ENCODE measurements at regions not wholly inside any gene's neighbourhood (a gene's known extent, or its start where the extent isn't known, plus 50 kb on each side); places are given as distances from the start of the nearest gene placed in this dataset.

DNA sequence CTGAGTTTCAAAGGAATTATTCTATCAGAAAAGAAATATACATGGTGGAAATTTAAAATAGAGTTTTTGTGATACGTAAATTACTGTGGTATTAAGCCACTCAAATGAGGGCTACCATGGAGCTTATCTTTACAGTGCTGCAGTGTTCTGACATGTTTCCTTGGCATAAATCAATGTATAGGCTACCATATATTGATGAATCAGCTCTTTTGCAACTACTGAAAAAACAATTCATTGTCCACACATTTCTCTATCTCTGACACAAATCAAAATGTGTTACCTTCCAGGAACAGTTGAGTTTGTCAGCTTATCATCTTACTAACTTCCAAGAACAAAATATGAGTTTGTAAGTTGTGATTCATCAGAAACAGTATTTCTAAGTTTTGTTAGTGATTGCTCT, 140.3 kb upstream of the CDH18 start:
- TF ChIP-seq GRHL2 (CRISPR knock-in tag; IDR thresholded peaks at IDR 0.05; ENCODE audit: insufficient replicate concordance, severe bottlenecking) (no peak), ESRRA (CRISPR knock-in tag; IDR thresholded peaks at IDR 0.05; ENCODE audit: borderline replicate concordance) (no peak), NFE2L1 (CRISPR knock-in tag; IDR thresholded peaks at IDR 0.05) (no peak), IRF2 (CRISPR knock-in tag; IDR thresholded peaks at IDR 0.05; ENCODE audit: borderline replicate concordance, low read depth) (no peak), ZNF219 (CRISPR knock-in tag; IDR thresholded peaks at IDR 0.05; ENCODE audit: borderline replicate concordance) (no peak)
- TF ChIP-seq, protein P1, sequence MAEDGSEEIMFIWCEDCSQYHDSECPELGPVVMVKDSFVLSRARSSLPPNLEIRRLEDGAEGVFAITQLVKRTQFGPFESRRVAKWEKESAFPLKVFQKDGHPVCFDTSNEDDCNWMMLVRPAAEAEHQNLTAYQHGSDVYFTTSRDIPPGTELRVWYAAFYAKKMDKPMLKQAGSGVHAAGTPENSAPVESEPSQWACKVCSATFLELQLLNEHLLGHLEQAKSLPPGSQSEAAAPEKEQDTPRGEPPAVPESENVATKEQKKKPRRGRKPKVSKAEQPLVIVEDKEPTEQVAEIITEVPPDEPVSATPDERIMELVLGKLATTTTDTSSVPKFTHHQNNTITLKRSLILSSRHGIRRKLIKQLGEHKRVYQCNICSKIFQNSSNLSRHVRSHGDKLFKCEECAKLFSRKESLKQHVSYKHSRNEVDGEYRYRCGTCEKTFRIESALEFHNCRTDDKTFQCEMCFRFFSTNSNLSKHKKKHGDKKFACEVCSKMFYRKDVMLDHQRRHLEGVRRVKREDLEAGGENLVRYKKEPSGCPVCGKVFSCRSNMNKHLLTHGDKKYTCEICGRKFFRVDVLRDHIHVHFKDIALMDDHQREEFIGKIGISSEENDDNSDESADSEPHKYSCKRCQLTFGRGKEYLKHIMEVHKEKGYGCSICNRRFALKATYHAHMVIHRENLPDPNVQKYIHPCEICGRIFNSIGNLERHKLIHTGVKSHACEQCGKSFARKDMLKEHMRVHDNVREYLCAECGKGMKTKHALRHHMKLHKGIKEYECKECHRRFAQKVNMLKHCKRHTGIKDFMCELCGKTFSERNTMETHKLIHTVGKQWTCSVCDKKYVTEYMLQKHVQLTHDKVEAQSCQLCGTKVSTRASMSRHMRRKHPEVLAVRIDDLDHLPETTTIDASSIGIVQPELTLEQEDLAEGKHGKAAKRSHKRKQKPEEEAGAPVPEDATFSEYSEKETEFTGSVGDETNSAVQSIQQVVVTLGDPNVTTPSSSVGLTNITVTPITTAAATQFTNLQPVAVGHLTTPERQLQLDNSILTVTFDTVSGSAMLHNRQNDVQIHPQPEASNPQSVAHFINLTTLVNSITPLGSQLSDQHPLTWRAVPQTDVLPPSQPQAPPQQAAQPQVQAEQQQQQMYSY (CRISPR knock-in tag; IDR thresholded peaks at IDR 0.05) = no peak
- TF ChIP-seq, protein P2, sequence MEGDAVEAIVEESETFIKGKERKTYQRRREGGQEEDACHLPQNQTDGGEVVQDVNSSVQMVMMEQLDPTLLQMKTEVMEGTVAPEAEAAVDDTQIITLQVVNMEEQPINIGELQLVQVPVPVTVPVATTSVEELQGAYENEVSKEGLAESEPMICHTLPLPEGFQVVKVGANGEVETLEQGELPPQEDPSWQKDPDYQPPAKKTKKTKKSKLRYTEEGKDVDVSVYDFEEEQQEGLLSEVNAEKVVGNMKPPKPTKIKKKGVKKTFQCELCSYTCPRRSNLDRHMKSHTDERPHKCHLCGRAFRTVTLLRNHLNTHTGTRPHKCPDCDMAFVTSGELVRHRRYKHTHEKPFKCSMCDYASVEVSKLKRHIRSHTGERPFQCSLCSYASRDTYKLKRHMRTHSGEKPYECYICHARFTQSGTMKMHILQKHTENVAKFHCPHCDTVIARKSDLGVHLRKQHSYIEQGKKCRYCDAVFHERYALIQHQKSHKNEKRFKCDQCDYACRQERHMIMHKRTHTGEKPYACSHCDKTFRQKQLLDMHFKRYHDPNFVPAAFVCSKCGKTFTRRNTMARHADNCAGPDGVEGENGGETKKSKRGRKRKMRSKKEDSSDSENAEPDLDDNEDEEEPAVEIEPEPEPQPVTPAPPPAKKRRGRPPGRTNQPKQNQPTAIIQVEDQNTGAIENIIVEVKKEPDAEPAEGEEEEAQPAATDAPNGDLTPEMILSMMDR (IDR thresholded peaks at IDR 0.05) = no peak
- TF ChIP-seq, protein P3, sequence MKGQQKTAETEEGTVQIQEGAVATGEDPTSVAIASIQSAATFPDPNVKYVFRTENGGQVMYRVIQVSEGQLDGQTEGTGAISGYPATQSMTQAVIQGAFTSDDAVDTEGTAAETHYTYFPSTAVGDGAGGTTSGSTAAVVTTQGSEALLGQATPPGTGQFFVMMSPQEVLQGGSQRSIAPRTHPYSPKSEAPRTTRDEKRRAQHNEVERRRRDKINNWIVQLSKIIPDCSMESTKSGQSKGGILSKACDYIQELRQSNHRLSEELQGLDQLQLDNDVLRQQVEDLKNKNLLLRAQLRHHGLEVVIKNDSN (CRISPR knock-in tag; IDR thresholded peaks at IDR 0.05) = no peak
- TF ChIP-seq, protein P4, sequence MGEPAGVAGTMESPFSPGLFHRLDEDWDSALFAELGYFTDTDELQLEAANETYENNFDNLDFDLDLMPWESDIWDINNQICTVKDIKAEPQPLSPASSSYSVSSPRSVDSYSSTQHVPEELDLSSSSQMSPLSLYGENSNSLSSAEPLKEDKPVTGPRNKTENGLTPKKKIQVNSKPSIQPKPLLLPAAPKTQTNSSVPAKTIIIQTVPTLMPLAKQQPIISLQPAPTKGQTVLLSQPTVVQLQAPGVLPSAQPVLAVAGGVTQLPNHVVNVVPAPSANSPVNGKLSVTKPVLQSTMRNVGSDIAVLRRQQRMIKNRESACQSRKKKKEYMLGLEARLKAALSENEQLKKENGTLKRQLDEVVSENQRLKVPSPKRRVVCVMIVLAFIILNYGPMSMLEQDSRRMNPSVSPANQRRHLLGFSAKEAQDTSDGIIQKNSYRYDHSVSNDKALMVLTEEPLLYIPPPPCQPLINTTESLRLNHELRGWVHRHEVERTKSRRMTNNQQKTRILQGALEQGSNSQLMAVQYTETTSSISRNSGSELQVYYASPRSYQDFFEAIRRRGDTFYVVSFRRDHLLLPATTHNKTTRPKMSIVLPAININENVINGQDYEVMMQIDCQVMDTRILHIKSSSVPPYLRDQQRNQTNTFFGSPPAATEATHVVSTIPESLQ (CRISPR knock-in tag; IDR thresholded peaks at IDR 0.05) = no peak
- TF ChIP-seq, protein P5, sequence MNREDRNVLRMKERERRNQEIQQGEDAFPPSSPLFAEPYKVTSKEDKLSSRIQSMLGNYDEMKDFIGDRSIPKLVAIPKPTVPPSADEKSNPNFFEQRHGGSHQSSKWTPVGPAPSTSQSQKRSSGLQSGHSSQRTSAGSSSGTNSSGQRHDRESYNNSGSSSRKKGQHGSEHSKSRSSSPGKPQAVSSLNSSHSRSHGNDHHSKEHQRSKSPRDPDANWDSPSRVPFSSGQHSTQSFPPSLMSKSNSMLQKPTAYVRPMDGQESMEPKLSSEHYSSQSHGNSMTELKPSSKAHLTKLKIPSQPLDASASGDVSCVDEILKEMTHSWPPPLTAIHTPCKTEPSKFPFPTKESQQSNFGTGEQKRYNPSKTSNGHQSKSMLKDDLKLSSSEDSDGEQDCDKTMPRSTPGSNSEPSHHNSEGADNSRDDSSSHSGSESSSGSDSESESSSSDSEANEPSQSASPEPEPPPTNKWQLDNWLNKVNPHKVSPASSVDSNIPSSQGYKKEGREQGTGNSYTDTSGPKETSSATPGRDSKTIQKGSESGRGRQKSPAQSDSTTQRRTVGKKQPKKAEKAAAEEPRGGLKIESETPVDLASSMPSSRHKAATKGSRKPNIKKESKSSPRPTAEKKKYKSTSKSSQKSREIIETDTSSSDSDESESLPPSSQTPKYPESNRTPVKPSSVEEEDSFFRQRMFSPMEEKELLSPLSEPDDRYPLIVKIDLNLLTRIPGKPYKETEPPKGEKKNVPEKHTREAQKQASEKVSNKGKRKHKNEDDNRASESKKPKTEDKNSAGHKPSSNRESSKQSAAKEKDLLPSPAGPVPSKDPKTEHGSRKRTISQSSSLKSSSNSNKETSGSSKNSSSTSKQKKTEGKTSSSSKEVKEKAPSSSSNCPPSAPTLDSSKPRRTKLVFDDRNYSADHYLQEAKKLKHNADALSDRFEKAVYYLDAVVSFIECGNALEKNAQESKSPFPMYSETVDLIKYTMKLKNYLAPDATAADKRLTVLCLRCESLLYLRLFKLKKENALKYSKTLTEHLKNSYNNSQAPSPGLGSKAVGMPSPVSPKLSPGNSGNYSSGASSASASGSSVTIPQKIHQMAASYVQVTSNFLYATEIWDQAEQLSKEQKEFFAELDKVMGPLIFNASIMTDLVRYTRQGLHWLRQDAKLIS (CRISPR knock-in tag; IDR thresholded peaks at IDR 0.05; ENCODE audit: borderline replicate concordance) = no peak
- TF ChIP-seq, protein P6, sequence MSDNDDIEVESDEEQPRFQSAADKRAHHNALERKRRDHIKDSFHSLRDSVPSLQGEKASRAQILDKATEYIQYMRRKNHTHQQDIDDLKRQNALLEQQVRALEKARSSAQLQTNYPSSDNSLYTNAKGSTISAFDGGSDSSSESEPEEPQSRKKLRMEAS (CRISPR knock-in tag; IDR thresholded peaks at IDR 0.05) = no peak
